ENCODE measurements at regions not wholly inside any gene's neighbourhood (a gene's known extent, or its start where the extent isn't known, plus 50 kb on each side); places are given as distances from the start of the nearest gene placed in this dataset.

- TF ChIP-seq, protein P1, sequence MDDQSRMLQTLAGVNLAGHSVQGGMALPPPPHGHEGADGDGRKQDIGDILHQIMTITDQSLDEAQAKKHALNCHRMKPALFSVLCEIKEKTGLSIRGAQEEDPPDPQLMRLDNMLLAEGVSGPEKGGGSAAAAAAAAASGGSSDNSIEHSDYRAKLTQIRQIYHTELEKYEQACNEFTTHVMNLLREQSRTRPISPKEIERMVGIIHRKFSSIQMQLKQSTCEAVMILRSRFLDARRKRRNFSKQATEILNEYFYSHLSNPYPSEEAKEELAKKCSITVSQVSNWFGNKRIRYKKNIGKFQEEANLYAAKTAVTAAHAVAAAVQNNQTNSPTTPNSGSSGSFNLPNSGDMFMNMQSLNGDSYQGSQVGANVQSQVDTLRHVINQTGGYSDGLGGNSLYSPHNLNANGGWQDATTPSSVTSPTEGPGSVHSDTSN (IDR thresholded peaks at IDR 0.05; ENCODE audit: insufficient replicate concordance, low read depth, low read length), result no peak
- no peak for TF ChIP-seq NBN (IDR thresholded peaks at IDR 0.05)
- no peak for TF ChIP-seq LARP7 (IDR thresholded peaks at IDR 0.05)
- no peak for TF ChIP-seq ZNF384 (IDR thresholded peaks at IDR 0.05; ENCODE audit: borderline replicate concordance, low read depth, low read length)
- TF ChIP-seq MXI1 (IDR thresholded peaks at IDR 0.05; ENCODE audit: low read depth, low read length), result no peak
- TF ChIP-seq MAX (IDR thresholded peaks at IDR 0.05; ENCODE audit: low read depth, low read length), result no peak
- no peak for TF ChIP-seq CREM (IDR thresholded peaks at IDR 0.05; ENCODE audit: low read depth)
- no peak for TF ChIP-seq POLR2A (IDR thresholded peaks at IDR 0.05; ENCODE audit: low read depth, low read length)
- TF ChIP-seq ETV6 (conservative IDR thresholded peaks at IDR 0.05 in 1 of 2, IDR thresholded peaks at IDR 0.05 in 1 of 2; ENCODE audit: borderline replicate concordance in 1 of 2, low read depth in 1 of 2), result no peak
- TF ChIP-seq, protein P2, sequence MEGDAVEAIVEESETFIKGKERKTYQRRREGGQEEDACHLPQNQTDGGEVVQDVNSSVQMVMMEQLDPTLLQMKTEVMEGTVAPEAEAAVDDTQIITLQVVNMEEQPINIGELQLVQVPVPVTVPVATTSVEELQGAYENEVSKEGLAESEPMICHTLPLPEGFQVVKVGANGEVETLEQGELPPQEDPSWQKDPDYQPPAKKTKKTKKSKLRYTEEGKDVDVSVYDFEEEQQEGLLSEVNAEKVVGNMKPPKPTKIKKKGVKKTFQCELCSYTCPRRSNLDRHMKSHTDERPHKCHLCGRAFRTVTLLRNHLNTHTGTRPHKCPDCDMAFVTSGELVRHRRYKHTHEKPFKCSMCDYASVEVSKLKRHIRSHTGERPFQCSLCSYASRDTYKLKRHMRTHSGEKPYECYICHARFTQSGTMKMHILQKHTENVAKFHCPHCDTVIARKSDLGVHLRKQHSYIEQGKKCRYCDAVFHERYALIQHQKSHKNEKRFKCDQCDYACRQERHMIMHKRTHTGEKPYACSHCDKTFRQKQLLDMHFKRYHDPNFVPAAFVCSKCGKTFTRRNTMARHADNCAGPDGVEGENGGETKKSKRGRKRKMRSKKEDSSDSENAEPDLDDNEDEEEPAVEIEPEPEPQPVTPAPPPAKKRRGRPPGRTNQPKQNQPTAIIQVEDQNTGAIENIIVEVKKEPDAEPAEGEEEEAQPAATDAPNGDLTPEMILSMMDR (IDR thresholded peaks at IDR 0.05 in 2 of 3, conservative IDR thresholded peaks at IDR 0.05 in 1 of 3; ENCODE audit: control insufficient read depth in 2 of 3, extremely low read depth in 1 of 3, insufficient read depth in 1 of 3, low read depth in 3 of 3, low read length in 3 of 3), result no peak
Measured at GRCh38 chr1:173388352-173388751, 88.8 kb upstream of the PRDX6 start.

Data from GM12878 (cell line).